IMR-90 (cell line): ENCODE measurements at regions not wholly inside any gene's neighbourhood (a gene's known extent, or its start where the extent isn't known, plus 50 kb on each side); places are given as distances from the start of the nearest gene placed in this dataset.

Source experiments
- ATAC-seq: fragments of 200-7000 bp; cut with Tn5 transposase; 2 replicates; pipeline ENCODE4 v1.9.1; 2020; ENCODE audit warnings: low read depth, mild to moderate bottlenecking, moderate library complexity
- BruUV-seq: library from RNA; stranded (reverse); fragments of 400-500 nt; replicated peaks from 2 replicates; lab custom pipeline; 2021; lab: Mats Ljungman, UMichigan
- CTCF ChIA-PET: fragments of 300-600 bp; formaldehyde crosslinking; extraction: SDS; loops from one replicate; lab custom pipeline; 2021; ENCODE audit warnings: antibody characterized with exemption; lab: Yijun Ruan, JAX
- POLR2A ChIA-PET: fragments of 300-600 bp; sonication (Branson Sonifier 250); formaldehyde crosslinking; loops from one replicate; lab custom pipeline; 2022; ENCODE audit warnings: antibody characterized with exemption; ENCODE audit not compliant: unreplicated experiment; lab: Charles Lee
- DNase-seq: peaks from one replicate; pipeline ENCODE4 v3.0.0; 2013
- H2AFZ ChIP-seq: replicated peaks from 2 replicates; pipeline ENCODE3; 2013; ENCODE audit warnings: low read length, mild to moderate bottlenecking; ENCODE audit not compliant: poor library complexity
- H2AK5ac ChIP-seq: 2 replicates; pipeline ENCODE4 v1.6.1; 2013; ENCODE audit warnings: low read depth, low read length, inconsistent platforms
- H2AK9ac ChIP-seq: replicated peaks from 2 replicates; pipeline ENCODE3; 2013; ENCODE audit warnings: mild to moderate bottlenecking, low read depth, low read length, moderate library complexity; ENCODE audit not compliant: poor library complexity
- H2BK120ac ChIP-seq: 2 replicates; pipeline ENCODE4 v1.6.1; 2013; ENCODE audit warnings: low read depth, low read length, inconsistent platforms
- H2BK15ac ChIP-seq: 3 replicates; pipeline ENCODE4 v1.6.1; 2013; ENCODE audit warnings: low read depth, low read length, inconsistent platforms
- H2BK20ac ChIP-seq: 2 replicates; pipeline ENCODE4 v1.6.1; 2013; ENCODE audit warnings: low read depth, mild to moderate bottlenecking, inconsistent platforms, low read length, moderate library complexity
- H2BK5ac ChIP-seq: 2 replicates; pipeline ENCODE4 v1.6.1; 2013; ENCODE audit warnings: mild to moderate bottlenecking, low read depth, low read length, inconsistent platforms; ENCODE audit not compliant: poor library complexity, severe bottlenecking
- H3K14ac ChIP-seq: replicated peaks from 2 replicates; pipeline ENCODE4 v1.6.1; 2013; ENCODE audit warnings: low read depth, low read length, inconsistent platforms
- H3K18ac ChIP-seq: 2 replicates; pipeline ENCODE4 v1.6.1; 2013; ENCODE audit warnings: low read depth, low read length, control low read depth
- H3K23ac ChIP-seq: 2 replicates; pipeline ENCODE4 v1.6.1; 2013; ENCODE audit warnings: low read depth, low read length, inconsistent platforms
- H3K27ac ChIP-seq: 2 replicates; pipeline ENCODE4 v1.5.1; 2013; ENCODE audit warnings: mild to moderate bottlenecking, control low read depth, low read length; ENCODE audit not compliant: insufficient read depth
- H3K27me3 ChIP-seq: 2 replicates; pipeline ENCODE4 v1.6.1; 2013; ENCODE audit warnings: low read length; ENCODE audit not compliant: control insufficient read depth, insufficient read depth
- H3K36me3 ChIP-seq: 2 replicates; pipeline ENCODE4 v1.6.1; 2013; ENCODE audit warnings: low read length, mixed read lengths; ENCODE audit not compliant: control insufficient read depth, insufficient read depth
- H3K4ac ChIP-seq: 2 replicates; pipeline ENCODE4 v1.6.1; 2013; ENCODE audit warnings: low read depth, low read length, inconsistent platforms
- H3K4me1 ChIP-seq: 2 replicates; pipeline ENCODE4 v1.6.1; 2013; ENCODE audit warnings: low read length, mixed read lengths; ENCODE audit not compliant: control insufficient read depth, insufficient read depth
- H3K4me2 ChIP-seq: 2 replicates; pipeline ENCODE4 v1.6.1; 2013; ENCODE audit warnings: low read depth, mild to moderate bottlenecking, control low read depth, low read length, moderate library complexity
- H3K4me3 ChIP-seq: 2 replicates; pipeline ENCODE4 v1.5.1; 2013; ENCODE audit warnings: low read depth, mild to moderate bottlenecking, control low read depth, low read length, moderate library complexity; ENCODE audit not compliant: insufficient read depth
- H3K56ac ChIP-seq: 2 replicates; pipeline ENCODE4 v1.6.1; 2013; ENCODE audit warnings: low read length, inconsistent platforms; ENCODE audit not compliant: insufficient read depth; ENCODE audit errors: extremely low read depth
- H3K79me1 ChIP-seq, 2 experiments: 2 replicates each; pipeline ENCODE4 v1.6.1; 2013; ENCODE audit warnings: low read length in 2 of 2, inconsistent platforms in 1 of 2, low read depth in 1 of 2
- H3K9ac ChIP-seq: 2 replicates; pipeline ENCODE4 v1.6.1; 2013; ENCODE audit warnings: low read depth, low read length, control low read depth
- H3K9me1 ChIP-seq: 2 replicates; pipeline ENCODE4 v1.6.1; 2013; ENCODE audit warnings: low read length, inconsistent platforms; ENCODE audit not compliant: insufficient read depth
- H3K9me3 ChIP-seq: 2 replicates; pipeline ENCODE4 v1.6.1; 2013; ENCODE audit warnings: low read length; ENCODE audit not compliant: control insufficient read depth, insufficient read depth
- H4K20me1 ChIP-seq: 2 replicates; pipeline ENCODE4 v1.6.1; 2013; ENCODE audit warnings: low read length, inconsistent platforms; ENCODE audit not compliant: insufficient read depth
- H4K5ac ChIP-seq: 2 replicates; pipeline ENCODE4 v1.6.1; 2013; ENCODE audit warnings: mild to moderate bottlenecking, low read depth, low read length, control low read depth
- H4K8ac ChIP-seq, 2 experiments: 2 replicates each; pipeline ENCODE4 v1.6.1; 2013; ENCODE audit warnings: low read depth in 2 of 2, low read length in 2 of 2, control low read depth in 1 of 2, inconsistent platforms in 1 of 2
- H4K91ac ChIP-seq: 2 replicates; pipeline ENCODE4 v1.6.1; 2013; ENCODE audit warnings: low read depth, low read length, inconsistent platforms; ENCODE audit not compliant: insufficient read depth
- BHLHE40 ChIP-seq: fragments of 150-350 bp; IDR thresholded peaks from 2 replicates; pipeline ENCODE4 v1.6.1; 2016; ENCODE audit warnings: mild to moderate bottlenecking, low read depth, low read length
- ELK1 ChIP-seq: fragments of 150-350 bp; IDR thresholded peaks from 2 replicates; pipeline ENCODE4 v1.6.1; 2016; ENCODE audit warnings: low read depth, mild to moderate bottlenecking, low read length, moderate library complexity, borderline replicate concordance
- FOS ChIP-seq: fragments of 150-350 bp; IDR thresholded peaks from 2 replicates; pipeline ENCODE4 v1.6.1; 2016; ENCODE audit warnings: low read depth, low read length
- NFE2L2 ChIP-seq: fragments of 150-350 bp; IDR thresholded peaks from 2 replicates; pipeline ENCODE4 v1.6.1; 2016; ENCODE audit warnings: low read depth, mild to moderate bottlenecking, low read length
- RAD21 ChIP-seq: IDR thresholded peaks from 2 replicates; pipeline ENCODE4 v1.6.1; 2012; ENCODE audit warnings: low read length, improper control_type of control experiment
- RFX5 ChIP-seq: IDR thresholded peaks from 2 replicates; pipeline ENCODE4 v1.8.0; 2012; ENCODE audit warnings: low read depth, mild to moderate bottlenecking, low read length, moderate library complexity
- SMC3 ChIP-seq: fragments of 150-350 bp; IDR thresholded peaks from 2 replicates; pipeline ENCODE4 v1.6.1; 2016; ENCODE audit warnings: low read depth, mild to moderate bottlenecking, antibody characterized with exemption, low read length, moderate library complexity
- WGBS, 2 experiments: methylation state at CpG; one replicate each; pipeline versions ENCODE4 v1.1.5 to v1.1.7; 2013; ENCODE audit warnings: missing lambda C conversion rate in 2 of 2; ENCODE audit not compliant: insufficient read length in 1 of 2; ENCODE audit errors: extremely low coverage in 2 of 2; 5-methylcytosine and 5-hydroxymethylcytosine counted together
- dilution Hi-C: fragments of 300-500 bp; cut with HindIII; formaldehyde crosslinking; loops from one replicate; pipeline ENCODE4 v1.14.3; 2018; ENCODE audit warnings: low sequenced_read_pairs; ENCODE audit not compliant: unreplicated experiment
- in situ Hi-C: fragments of 300-500 bp; cut with MboI; formaldehyde crosslinking; loops from 3 replicates; pipeline ENCODE4 v1.14.3; 2019; ENCODE audit warnings: low sequenced_read_pairs, inconsistent platforms, mixed read lengths
- intact Hi-C: fragments of 100-400 bp; cut with micrococcal nuclease; formaldehyde crosslinking; loops from 2 replicates; pipeline ENCODE4 v1.10.0; 2022
- TF ChIP-seq, protein P1 (sequence below): conservative IDR thresholded peaks from 2 replicates; pipeline ENCODE4 v1.5.1; 2012; ENCODE audit warnings: mild to moderate bottlenecking, low read depth, low read length, improper control_type of control experiment

GRCh38 chr22:19626666-19627065 is 87.6 kb upstream of the SEPTIN5 start:
- ATAC-seq, result no peak
- H2AK5ac ChIP-seq, result no peak overlapping the region
- H2BK15ac ChIP-seq, result no peak overlapping the region
- H2BK20ac ChIP-seq, result no peak overlapping the region
- no peak overlapping the region for H4K91ac ChIP-seq
- no peak overlapping the region for H3K9ac ChIP-seq
- TF ChIP-seq RFX5, result no peak
- no peak for TF ChIP-seq FOS
- TF ChIP-seq, protein P1, sequence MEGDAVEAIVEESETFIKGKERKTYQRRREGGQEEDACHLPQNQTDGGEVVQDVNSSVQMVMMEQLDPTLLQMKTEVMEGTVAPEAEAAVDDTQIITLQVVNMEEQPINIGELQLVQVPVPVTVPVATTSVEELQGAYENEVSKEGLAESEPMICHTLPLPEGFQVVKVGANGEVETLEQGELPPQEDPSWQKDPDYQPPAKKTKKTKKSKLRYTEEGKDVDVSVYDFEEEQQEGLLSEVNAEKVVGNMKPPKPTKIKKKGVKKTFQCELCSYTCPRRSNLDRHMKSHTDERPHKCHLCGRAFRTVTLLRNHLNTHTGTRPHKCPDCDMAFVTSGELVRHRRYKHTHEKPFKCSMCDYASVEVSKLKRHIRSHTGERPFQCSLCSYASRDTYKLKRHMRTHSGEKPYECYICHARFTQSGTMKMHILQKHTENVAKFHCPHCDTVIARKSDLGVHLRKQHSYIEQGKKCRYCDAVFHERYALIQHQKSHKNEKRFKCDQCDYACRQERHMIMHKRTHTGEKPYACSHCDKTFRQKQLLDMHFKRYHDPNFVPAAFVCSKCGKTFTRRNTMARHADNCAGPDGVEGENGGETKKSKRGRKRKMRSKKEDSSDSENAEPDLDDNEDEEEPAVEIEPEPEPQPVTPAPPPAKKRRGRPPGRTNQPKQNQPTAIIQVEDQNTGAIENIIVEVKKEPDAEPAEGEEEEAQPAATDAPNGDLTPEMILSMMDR, result no peak
- no peak for TF ChIP-seq RAD21
- no peak for TF ChIP-seq NFE2L2
- no peak for TF ChIP-seq SMC3
- no peak for TF ChIP-seq ELK1
- no peak for TF ChIP-seq BHLHE40
- H3K18ac ChIP-seq, result no peak overlapping the region
- no peak overlapping the region for H2AK9ac ChIP-seq
- no peak overlapping the region for H3K4me2 ChIP-seq
- no peak overlapping the region for H2BK120ac ChIP-seq
- 0 out of 2 replicates have a peak, but pooled peaks cover 3% of the 10 kb centered on the region for H4K20me1 ChIP-seq
- no peak overlapping the region for H3K27ac ChIP-seq
- no peak overlapping the region for H3K4ac ChIP-seq
- no peak overlapping the region for H3K23ac ChIP-seq
- H4K5ac ChIP-seq, result no peak overlapping the region
- intact Hi-C loops (no loop called here), in situ Hi-C loops (no loop called here), dilution Hi-C loops (no loop called here)
- no peaks in the 10 kb centered on the region for H3K4me1 ChIP-seq
- no peak for DNase-seq
- no TSS peak for BruUV-seq
- H3K9me3 ChIP-seq, result no peaks in the 10 kb centered on the region
- POLR2A ChIA-PET, result no interaction called here
- no peak overlapping the region for H2AFZ ChIP-seq
- no peaks in the 10 kb centered on the region for H3K9me1 ChIP-seq
- no peak overlapping the region for H3K4me3 ChIP-seq
- CTCF ChIA-PET, result no interaction called here
- H3K36me3 ChIP-seq, result no peaks in the 10 kb centered on the region
- no peak overlapping the region for H3K14ac ChIP-seq
- no peak overlapping the region for H2BK5ac ChIP-seq
- H4K8ac ChIP-seq, result no peak overlapping the region
- no peak overlapping the region for H3K56ac ChIP-seq
- peaks cover 40% of the 10 kb centered on the region for H3K27me3 ChIP-seq
- H3K79me1 ChIP-seq, result no peaks in the 10 kb centered on the region
- WGBS, 2 experiments, result 43% methylated on average over 2 of the region's 4 CpGs; no CpG with 5 or more reads in 1 of the 2 experiments
